B cell (primary cell): ENCODE measurements at regions not wholly inside any gene's neighbourhood (a gene's known extent, or its start where the extent isn't known, plus 50 kb on each side); places are given as distances from the start of the nearest gene placed in this dataset.

ENCODE experiments used
- ATAC-seq: fragments of 200-7000 bp; cut with Tn5 transposase; one replicate; pipeline ENCODE4 v1.10.0; 2021; ENCODE audit warnings: low read depth, mild to moderate bottlenecking, moderate number of reproducible peaks, moderate library complexity
- CTCF ChIA-PET: fragments of 350-600 bp; sonication (Branson Sonifier 250); formaldehyde crosslinking; loops from one replicate; lab custom pipeline; 2021; ENCODE audit warnings: antibody characterized with exemption, inconsistent platforms; lab: Charles Lee
- POLR2A ChIA-PET: fragments of 350-600 bp; sonication (Branson Sonifier 250); formaldehyde crosslinking; loops from one replicate; lab custom pipeline; 2021; ENCODE audit warnings: antibody characterized with exemption; lab: Charles Lee
- DNase-seq: peaks from one replicate; pipeline ENCODE4 v3.0.0; 2013
- H2AFZ ChIP-seq: 2 replicates; pipeline ENCODE4 v1.6.1; 2012; ENCODE audit warnings: mild to moderate bottlenecking, low read depth, low read length; ENCODE audit not compliant: insufficient read depth, poor library complexity, severe bottlenecking
- H3K27ac ChIP-seq, 2 donors: 1 replicate in 1 of 2; 2 replicates in 1 of 2; pipeline ENCODE4 v1.5.1; 2012 to 2013; ENCODE audit warnings: low read length in 2 of 2, mild to moderate bottlenecking in 2 of 2, moderate library complexity in 1 of 2
- H3K27me3 ChIP-seq, 4 experiments: fragments of 200-600 bp in 1 of 4; sonication (generic) in 1 of 4; replicated peaks in 1 of 4; 1 replicate in 2 of 4; 2 replicates in 2 of 4; pipeline versions ENCODE4 v1.6.1 to v1.7.0; 2013 to 2016; ENCODE audit warnings: low read length in 3 of 4, mild to moderate bottlenecking in 2 of 4, mixed read lengths in 1 of 4, moderate library complexity in 1 of 4; ENCODE audit not compliant: insufficient read depth in 4 of 4, control insufficient read depth in 3 of 4; ENCODE audit errors: control extremely low read depth in 1 of 4
- H3K36me3 ChIP-seq, 2 experiments: replicated peaks in 1 of 2; 1 replicate in 1 of 2; 2 replicates in 1 of 2; pipeline versions ENCODE4 v1.6.1 to v1.7.1; 2013; ENCODE audit warnings: low read length in 1 of 2; ENCODE audit not compliant: insufficient read depth in 2 of 2, control insufficient read depth in 1 of 2; ENCODE audit errors: control extremely low read depth in 1 of 2, extremely low read depth in 1 of 2
- H3K4me1 ChIP-seq, 2 donors: fragments of 200-600 bp in 1 of 2; sonication (generic) in 1 of 2; 1 replicate in 1 of 2; 2 replicates in 1 of 2; pipeline versions ENCODE4 v1.5.1 to v1.6.1; 2013 to 2017; ENCODE audit warnings: low read length in 2 of 2; ENCODE audit not compliant: control insufficient read depth in 2 of 2, insufficient read depth in 2 of 2
- H3K4me2 ChIP-seq: replicated peaks from 2 replicates; pipeline ENCODE3; 2012; ENCODE audit warnings: mild to moderate bottlenecking, low read depth, low read length; ENCODE audit not compliant: poor library complexity, severe bottlenecking
- H3K4me3 ChIP-seq, 5 experiments: fragments of 200-600 bp in 1 of 5; sonication (generic) in 1 of 5; 1 replicate in 3 of 5; 2 replicates in 2 of 5; pipeline versions ENCODE4 v1.5.1 to v1.7.0; 2011 to 2016; ENCODE audit warnings: low read length in 4 of 5, mild to moderate bottlenecking in 4 of 5, low read depth in 2 of 5, control low read depth in 1 of 5, moderate library complexity in 1 of 5; ENCODE audit not compliant: insufficient read depth in 1 of 5; ENCODE audit errors: control extremely low read depth in 1 of 5, extremely low read depth in 1 of 5
- H3K79me2 ChIP-seq: fragments of 200-600 bp; sonication (generic); one replicate; pipeline ENCODE4 v1.6.0; 2016; ENCODE audit warnings: low read length; ENCODE audit not compliant: control insufficient read depth, insufficient read depth
- H3K9ac ChIP-seq: fragments of 200-600 bp; sonication (generic); 2 replicates; pipeline ENCODE4 v1.6.1; 2017; ENCODE audit warnings: mild to moderate bottlenecking, low read length, moderate library complexity
- H3K9me3 ChIP-seq, 3 donors: one replicate each; pipeline versions ENCODE4 v1.6.1 to v1.7.1; 2013; ENCODE audit warnings: low read length in 2 of 3; ENCODE audit not compliant: control insufficient read depth in 2 of 3, insufficient read depth in 1 of 3; ENCODE audit errors: control extremely low read depth in 1 of 3
- H4K20me1 ChIP-seq: 2 replicates; pipeline ENCODE4 v1.6.0; 2012; ENCODE audit warnings: mild to moderate bottlenecking, low read length; ENCODE audit not compliant: insufficient read depth, control insufficient read depth, poor library complexity, severe bottlenecking
- H3K27ac Mint-ChIP-seq: one replicate; pipeline ENCODE4 v1.8.0; 2021; ENCODE audit warnings: mixed read lengths
- H3K27me3 Mint-ChIP-seq: one replicate; pipeline ENCODE4 v1.8.0; 2021; ENCODE audit warnings: mixed read lengths
- H3K4me1 Mint-ChIP-seq: one replicate; pipeline ENCODE4 v1.8.0; 2021; ENCODE audit warnings: mixed read lengths
- H3K4me3 Mint-ChIP-seq: one replicate; pipeline ENCODE4 v1.8.0; 2021; ENCODE audit warnings: mixed read lengths
- H3K9me3 Mint-ChIP-seq: one replicate; pipeline ENCODE4 v1.8.0; 2022; ENCODE audit warnings: mixed read lengths; ENCODE audit not compliant: insufficient read depth
- CTCF ChIP-seq: fragments of 200-600 bp; IDR thresholded peaks from one replicate; pipeline ENCODE4 v1.8.0; 2022; ENCODE audit warnings: antibody characterized with exemption, mild to moderate bottlenecking
- EZH2 ChIP-seq: IDR thresholded peaks from 2 replicates; pipeline ENCODE4 v1.6.1; 2012; ENCODE audit warnings: borderline replicate concordance, low read depth, mild to moderate bottlenecking, moderate library complexity, low read length; ENCODE audit not compliant: insufficient read depth, poor library complexity, severe bottlenecking
- WGBS: methylation state at CpG from one replicate; pipeline ENCODE4 v1.1.5; 2013; ENCODE audit warnings: missing lambda C conversion rate; ENCODE audit not compliant: insufficient coverage; 5-methylcytosine and 5-hydroxymethylcytosine counted together
- intact Hi-C: fragments of 100-400 bp; cut with micrococcal nuclease; formaldehyde crosslinking; loops from one replicate; pipeline ENCODE4 v1.10.0; 2022

- DNase-seq = no peak
- Histone ChIP-seq H3K79me2 (no peaks in the 10 kb centered on the region), H3K9ac (no peak overlapping the region), H3K4me2 (no peak overlapping the region), H3K9me3 (no peaks in the 10 kb centered on the region), H4K20me1 (no peaks in the 10 kb centered on the region), H3K36me3 (no peaks in the 10 kb centered on the region), H3K27ac (no peak overlapping the region), H3K4me1 (no peaks in the 10 kb centered on the region), H2AFZ (no peak overlapping the region), H3K4me3 (no peak overlapping the region), H3K27me3 (no peaks in the 10 kb centered on the region)
- Mint-ChIP-seq H3K9me3 (no peaks in the 10 kb centered on the region), H3K4me1 (no peaks in the 10 kb centered on the region), H3K4me3 (no peak overlapping the region), H3K27ac (no peak overlapping the region), H3K27me3 (no peaks in the 10 kb centered on the region)
- POLR2A ChIA-PET = no interaction called here
- intact Hi-C loops = no loop called here
- CTCF ChIA-PET = no interaction called here
- ATAC-seq = no peak
- no CpG with 5 or more reads among the region's 1 CpG for WGBS
- TF ChIP-seq CTCF = no peak
Observed at GRCh38 chr3:168417016-168417415, 321.3 kb upstream of the GOLIM4 start.

GRCh38 chr3:168416446-168416845 lies 320.7 kb upstream of the GOLIM4 start:
- Mint-ChIP-seq H3K4me1 (no peaks in the 10 kb centered on the region), H3K9me3 (no peaks in the 10 kb centered on the region), H3K27me3 (no peaks in the 10 kb centered on the region), H3K27ac (no peak overlapping the region), H3K4me3 (no peak overlapping the region)
- Histone ChIP-seq H3K9ac (no peak overlapping the region), H3K4me1 (no peaks in the 10 kb centered on the region), H2AFZ (no peak overlapping the region), H3K4me3 (no peak overlapping the region), H3K4me2 (no peak overlapping the region), H3K27ac (no peak overlapping the region), H3K36me3 (no peaks in the 10 kb centered on the region), H3K27me3 (no peaks in the 10 kb centered on the region), H3K9me3 (no peaks in the 10 kb centered on the region), H3K79me2 (no peaks in the 10 kb centered on the region), H4K20me1 (no peaks in the 10 kb centered on the region)
- TF ChIP-seq EZH2 (no peak), CTCF (no peak)
- ATAC-seq = no peak
- POLR2A ChIA-PET = no interaction called here
- intact Hi-C loops = no loop called here
- CTCF ChIA-PET = no interaction called here
- 100% methylated on average over 1 of the region's 6 CpGs for WGBS
- DNase-seq = no peak
